Natural killer cell (primary cell): ENCODE measurements at regions not wholly inside any gene's neighbourhood (a gene's known extent, or its start where the extent isn't known, plus 50 kb on each side); places are given as distances from the start of the nearest gene placed in this dataset.

ENCODE experiments used
- ATAC-seq, 3 donors: fragments of 150-1000 bp in 2 of 3; fragments of 200-7000 bp in 1 of 3; cut with Tn5 transposase; 1 replicate in 1 of 3; 2 replicates in 2 of 3; pipeline ENCODE4 v1.10.0; 2021; ENCODE audit warnings: mild to moderate bottlenecking in 2 of 3, moderate library complexity in 2 of 3
- DNase-seq, 2 donors: peaks; one replicate each; pipeline versions ENCODE4 v3.0.0 to v3.0.0-alpha.2; 2013 to 2021; ENCODE audit warnings: mixed read lengths in 1 of 2
- H3K27ac ChIP-seq: one replicate; pipeline ENCODE4 v1.5.1; 2013; ENCODE audit warnings: mild to moderate bottlenecking, low read length
- H3K27me3 ChIP-seq: one replicate; pipeline ENCODE4 v1.6.1; 2013; ENCODE audit warnings: low read length; ENCODE audit not compliant: control insufficient read depth, insufficient read depth
- H3K36me3 ChIP-seq: one replicate; pipeline ENCODE4 v1.6.1; 2013; ENCODE audit warnings: low read length; ENCODE audit not compliant: control insufficient read depth, insufficient read depth
- H3K4me1 ChIP-seq: one replicate; pipeline ENCODE4 v1.6.1; 2013; ENCODE audit warnings: low read length; ENCODE audit not compliant: control insufficient read depth, insufficient read depth
- H3K4me3 ChIP-seq: one replicate; pipeline ENCODE4 v1.5.1; 2013; ENCODE audit warnings: low read length
- H3K9me3 ChIP-seq: one replicate; pipeline ENCODE4 v1.6.1; 2013; ENCODE audit warnings: low read length; ENCODE audit not compliant: control insufficient read depth, insufficient read depth
- H3K27ac Mint-ChIP-seq, 2 donors: one replicate each; pipeline ENCODE4 v1.8.0; 2022; ENCODE audit warnings: mild to moderate bottlenecking in 2 of 2, mixed read lengths in 2 of 2, moderate library complexity in 1 of 2
- H3K27me3 Mint-ChIP-seq, 2 donors: one replicate each; pipeline ENCODE4 v1.8.0; 2022; ENCODE audit warnings: low read depth in 2 of 2, mixed read lengths in 2 of 2
- H3K36me3 Mint-ChIP-seq: one replicate; pipeline ENCODE4 v1.8.0; 2022; ENCODE audit warnings: mixed read lengths
- H3K4me1 Mint-ChIP-seq, 2 donors: one replicate each; pipeline ENCODE4 v1.8.0; 2022; ENCODE audit warnings: mixed read lengths in 2 of 2
- H3K4me3 Mint-ChIP-seq: one replicate; pipeline ENCODE4 v1.8.0; 2022; ENCODE audit warnings: mild to moderate bottlenecking, moderate library complexity, mixed read lengths
- H3K9me3 Mint-ChIP-seq, 2 donors: one replicate each; pipeline ENCODE4 v1.8.0; 2022; ENCODE audit warnings: mixed read lengths in 2 of 2
- WGBS: methylation state at CpG from one replicate; pipeline ENCODE4 v1.1.7; 2013; ENCODE audit warnings: missing lambda C conversion rate; ENCODE audit not compliant: insufficient coverage; 5-methylcytosine and 5-hydroxymethylcytosine counted together
- intact Hi-C: fragments of 100-400 bp; cut with micrococcal nuclease; formaldehyde crosslinking; loops from one replicate; pipeline ENCODE4 v1.14.2; 2022
- TF ChIP-seq, protein P1 (sequence below): fragments of 200-600 bp; IDR thresholded peaks from one replicate; pipeline ENCODE4 v1.8.0; 2022; ENCODE audit warnings: antibody characterized with exemption

GRCh38 chr1:59193443-59194093 is 103.3 kb upstream of the FGGY start:
- Mint-ChIP-seq H3K4me1 (no peaks in the 10 kb centered on the region), H3K36me3 (no peaks in the 10 kb centered on the region), H3K4me3 (no peak overlapping the region), H3K9me3 (peaks cover 0 to 3% of the 10 kb centered on the region in 2 donors), H3K27me3 (peaks cover 0 to 12% of the 10 kb centered on the region in 2 donors), H3K27ac (no peak overlapping the region)
- no peaks in the 10 kb centered on the region for H3K27me3 ChIP-seq
- no peak for DNase-seq
- 73% methylated on average over 4 of the region's 4 CpGs for WGBS
- no peaks in the 10 kb centered on the region for H3K4me1 ChIP-seq
- intact Hi-C loops, result no loop called here
- no peak overlapping the region for H3K4me3 ChIP-seq
- ATAC-seq, result no peak
- H3K27ac ChIP-seq, result no peak overlapping the region
- TF ChIP-seq, protein P1, sequence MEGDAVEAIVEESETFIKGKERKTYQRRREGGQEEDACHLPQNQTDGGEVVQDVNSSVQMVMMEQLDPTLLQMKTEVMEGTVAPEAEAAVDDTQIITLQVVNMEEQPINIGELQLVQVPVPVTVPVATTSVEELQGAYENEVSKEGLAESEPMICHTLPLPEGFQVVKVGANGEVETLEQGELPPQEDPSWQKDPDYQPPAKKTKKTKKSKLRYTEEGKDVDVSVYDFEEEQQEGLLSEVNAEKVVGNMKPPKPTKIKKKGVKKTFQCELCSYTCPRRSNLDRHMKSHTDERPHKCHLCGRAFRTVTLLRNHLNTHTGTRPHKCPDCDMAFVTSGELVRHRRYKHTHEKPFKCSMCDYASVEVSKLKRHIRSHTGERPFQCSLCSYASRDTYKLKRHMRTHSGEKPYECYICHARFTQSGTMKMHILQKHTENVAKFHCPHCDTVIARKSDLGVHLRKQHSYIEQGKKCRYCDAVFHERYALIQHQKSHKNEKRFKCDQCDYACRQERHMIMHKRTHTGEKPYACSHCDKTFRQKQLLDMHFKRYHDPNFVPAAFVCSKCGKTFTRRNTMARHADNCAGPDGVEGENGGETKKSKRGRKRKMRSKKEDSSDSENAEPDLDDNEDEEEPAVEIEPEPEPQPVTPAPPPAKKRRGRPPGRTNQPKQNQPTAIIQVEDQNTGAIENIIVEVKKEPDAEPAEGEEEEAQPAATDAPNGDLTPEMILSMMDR, result no peak
- no peaks in the 10 kb centered on the region for H3K36me3 ChIP-seq
- H3K9me3 ChIP-seq, result peaks cover 3% of the 10 kb centered on the region

DNA sequence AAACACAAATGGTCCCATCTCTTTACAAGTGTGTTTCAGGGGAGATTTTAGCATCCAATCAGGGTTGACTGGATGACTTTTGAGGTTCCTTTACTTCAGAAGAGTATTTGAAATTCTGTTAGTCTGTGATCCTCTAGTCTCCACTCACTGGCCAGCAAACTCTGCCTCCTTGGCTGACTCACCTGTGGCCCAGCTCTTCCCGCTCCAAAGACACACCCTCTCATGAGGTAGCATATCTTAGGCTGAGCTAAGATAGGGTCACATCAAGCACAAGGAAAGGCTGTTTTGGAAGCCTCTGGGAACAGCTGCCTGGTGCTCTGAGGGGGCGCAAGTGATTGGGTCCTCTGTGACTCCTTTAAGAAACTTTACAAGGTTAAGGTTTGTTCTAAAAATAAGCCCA is 102.3 kb upstream of the FGGY start:
- TF ChIP-seq, protein P1, result no peak
- DNase-seq, result no peak
- H3K27ac ChIP-seq, result no peak overlapping the region
- H3K4me1 ChIP-seq, result no peaks in the 10 kb centered on the region
- H3K4me1 Mint-ChIP-seq, result no peaks in the 10 kb centered on the region
- WGBS, result 97% methylated on average over 2 of the region's 2 CpGs
- peaks cover 3% of the 10 kb centered on the region for H3K9me3 ChIP-seq
- H3K27me3 ChIP-seq, result no peaks in the 10 kb centered on the region
- intact Hi-C loops, result no loop called here
- peaks cover 3 to 18% of the 10 kb centered on the region in 2 donors for H3K27me3 Mint-ChIP-seq
- no peak overlapping the region for H3K4me3 Mint-ChIP-seq
- no peaks in the 10 kb centered on the region for H3K36me3 ChIP-seq
- ATAC-seq, result no peak
- no peak overlapping the region for H3K4me3 ChIP-seq
- H3K9me3 Mint-ChIP-seq, result peaks cover 0 to 3% of the 10 kb centered on the region in 2 donors
- no peaks in the 10 kb centered on the region for H3K36me3 Mint-ChIP-seq
- H3K27ac Mint-ChIP-seq, result no peak overlapping the region

- DNase-seq (no peak), ATAC-seq (no peak)
- Mint-ChIP-seq H3K27ac (no peak overlapping the region), H3K4me3 (no peak overlapping the region), H3K9me3 (peaks cover 0 to 3% of the 10 kb centered on the region in 2 donors), H3K27me3 (peaks cover 3 to 22% of the 10 kb centered on the region in 2 donors), H3K4me1 (no peaks in the 10 kb centered on the region), H3K36me3 (no peaks in the 10 kb centered on the region)
- no peaks in the 10 kb centered on the region for H3K27me3 ChIP-seq
- peaks cover 3% of the 10 kb centered on the region for H3K9me3 ChIP-seq
- TF ChIP-seq, protein P1, result no peak
- no peaks in the 10 kb centered on the region for H3K36me3 ChIP-seq
- no peak overlapping the region for H3K27ac ChIP-seq
- H3K4me3 ChIP-seq, result no peak overlapping the region
- WGBS, result no CpG with 5 or more reads among the region's 1 CpG
- no peaks in the 10 kb centered on the region for H3K4me1 ChIP-seq
- intact Hi-C loops, result no loop called here
Measured at GRCh38 chr1:59195151-59195550, 101.7 kb upstream of the FGGY start.

DNA sequence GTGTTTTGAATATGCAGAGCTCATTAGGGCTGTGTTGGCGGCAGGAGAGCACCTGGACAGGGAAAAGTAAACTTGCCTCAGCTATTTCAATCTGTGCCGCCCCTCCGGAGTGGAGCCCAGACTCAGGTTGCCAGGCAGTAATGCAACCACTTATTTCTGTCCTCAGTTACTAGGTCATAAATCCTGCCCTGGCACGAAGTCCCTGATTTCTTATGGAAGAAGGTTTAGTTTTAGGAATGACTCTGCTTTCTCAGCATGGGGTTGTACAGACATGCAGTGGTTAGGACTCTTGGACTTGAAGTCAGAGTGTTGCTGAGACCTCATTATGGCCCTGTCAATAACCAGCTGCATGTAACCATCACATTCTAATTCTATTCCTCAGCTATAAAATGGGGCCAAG is 98.3 kb upstream of the FGGY start:
- H3K27me3 ChIP-seq, result no peaks in the 10 kb centered on the region
- H3K36me3 ChIP-seq, result no peaks in the 10 kb centered on the region
- no peak overlapping the region for H3K4me3 ChIP-seq
- H3K27me3 Mint-ChIP-seq, result peaks cover 3 to 17% of the 10 kb centered on the region in 2 donors
- 88% methylated on average over 4 of the region's 4 CpGs for WGBS
- H3K4me1 Mint-ChIP-seq, result no peaks in the 10 kb centered on the region
- no peaks in the 10 kb centered on the region for H3K4me1 ChIP-seq
- TF ChIP-seq, protein P1, result no peak
- H3K9me3 Mint-ChIP-seq, result peaks cover 0 to 3% of the 10 kb centered on the region in 2 donors
- H3K9me3 ChIP-seq, result peaks cover 1% of the 10 kb centered on the region
- DNase-seq, result no peak
- no peaks in the 10 kb centered on the region for H3K36me3 Mint-ChIP-seq
- no peak overlapping the region for H3K4me3 Mint-ChIP-seq
- no peak overlapping the region for H3K27ac Mint-ChIP-seq
- intact Hi-C loops, result no loop called here
- H3K27ac ChIP-seq, result no peak overlapping the region
- ATAC-seq, result no peak
